B cell (primary cell): ENCODE measurements at regions not wholly inside any gene's neighbourhood (a gene's known extent, or its start where the extent isn't known, plus 50 kb on each side); places are given as distances from the start of the nearest gene placed in this dataset.

ENCODE experiments used
- EZH2 ChIP-seq: IDR thresholded peaks from 2 replicates; pipeline ENCODE4 v1.6.1; 2012; ENCODE audit warnings: borderline replicate concordance, low read depth, mild to moderate bottlenecking, moderate library complexity, low read length; ENCODE audit not compliant: insufficient read depth, poor library complexity, severe bottlenecking
- TF ChIP-seq, protein P1 (sequence below): fragments of 200-600 bp; IDR thresholded peaks from one replicate; pipeline ENCODE4 v1.8.0; 2022; ENCODE audit warnings: antibody characterized with exemption, mild to moderate bottlenecking

- TF ChIP-seq, protein P1, sequence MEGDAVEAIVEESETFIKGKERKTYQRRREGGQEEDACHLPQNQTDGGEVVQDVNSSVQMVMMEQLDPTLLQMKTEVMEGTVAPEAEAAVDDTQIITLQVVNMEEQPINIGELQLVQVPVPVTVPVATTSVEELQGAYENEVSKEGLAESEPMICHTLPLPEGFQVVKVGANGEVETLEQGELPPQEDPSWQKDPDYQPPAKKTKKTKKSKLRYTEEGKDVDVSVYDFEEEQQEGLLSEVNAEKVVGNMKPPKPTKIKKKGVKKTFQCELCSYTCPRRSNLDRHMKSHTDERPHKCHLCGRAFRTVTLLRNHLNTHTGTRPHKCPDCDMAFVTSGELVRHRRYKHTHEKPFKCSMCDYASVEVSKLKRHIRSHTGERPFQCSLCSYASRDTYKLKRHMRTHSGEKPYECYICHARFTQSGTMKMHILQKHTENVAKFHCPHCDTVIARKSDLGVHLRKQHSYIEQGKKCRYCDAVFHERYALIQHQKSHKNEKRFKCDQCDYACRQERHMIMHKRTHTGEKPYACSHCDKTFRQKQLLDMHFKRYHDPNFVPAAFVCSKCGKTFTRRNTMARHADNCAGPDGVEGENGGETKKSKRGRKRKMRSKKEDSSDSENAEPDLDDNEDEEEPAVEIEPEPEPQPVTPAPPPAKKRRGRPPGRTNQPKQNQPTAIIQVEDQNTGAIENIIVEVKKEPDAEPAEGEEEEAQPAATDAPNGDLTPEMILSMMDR: no peak
- TF ChIP-seq EZH2: no peak
Observed at GRCh38 chr13:87986639-87987250, 315.6 kb downstream of the SLITRK5 start.
